ENCODE measurements at regions not wholly inside any gene's neighbourhood (a gene's known extent, or its start where the extent isn't known, plus 50 kb on each side); places are given as distances from the start of the nearest gene placed in this dataset.

GRCh38 chr6:81049425-81050042, 702.9 kb downstream of the TENT5A start:
- H3K4me2 ChIP-seq (ENCODE audit: low read length) = no peak overlapping the region
- no peaks in the 10 kb centered on the region for H3K9me3 ChIP-seq (ENCODE audit: low read length)
- TF ChIP-seq CTCF (IDR thresholded peaks at IDR 0.05; ENCODE audit: low read length) (no peak), EZH2 (IDR thresholded peaks at IDR 0.05; ENCODE audit: borderline replicate concordance, low read length) (no peak)
- no peaks in the 10 kb centered on the region for H3K9me2 ChIP-seq (ENCODE audit: low read depth, low read length)
- no peaks in the 10 kb centered on the region for H3K79me2 ChIP-seq (ENCODE audit: insufficient read depth, low read length)
- no peaks in the 10 kb centered on the region for H3K4me1 ChIP-seq (ENCODE audit: insufficient read depth, low read length, severe bottlenecking)
- H2AFZ ChIP-seq (ENCODE audit: low read length) = no peak overlapping the region
- H4K20me1 ChIP-seq (ENCODE audit: insufficient read depth, low read length) = no peaks in the 10 kb centered on the region
- no peaks in the 10 kb centered on the region for H3K27me3 ChIP-seq (ENCODE audit: insufficient read depth, low read length)
- H3K9ac ChIP-seq (ENCODE audit: low read length) = no peak overlapping the region
- no peak overlapping the region for H3K4me3 ChIP-seq (ENCODE audit: low read depth, low read length, poor library complexity, severe bottlenecking)
- no peaks in the 10 kb centered on the region for H3F3A ChIP-seq (ENCODE audit: insufficient read depth, low read length)
- no peak overlapping the region for H3K27ac ChIP-seq (ENCODE audit: low read depth, low read length, poor library complexity, severe bottlenecking)
- no peaks in the 10 kb centered on the region for H3K36me3 ChIP-seq (ENCODE audit: insufficient read depth, low read length)

- TF ChIP-seq EZH2 (IDR thresholded peaks at IDR 0.05; ENCODE audit: borderline replicate concordance, low read length) (no peak), CTCF (IDR thresholded peaks at IDR 0.05; ENCODE audit: low read length) (no peak)
These were observed 721.1 kb downstream of the TENT5A start for GRCh38 chr6:81031416-81031815.

GRCh38 chr6:81026041-81026553, 726.4 kb downstream of the TENT5A start:
- Histone ChIP-seq H3K9me2 (ENCODE audit: low read depth, low read length) (no peaks in the 10 kb centered on the region), H3K4me1 (ENCODE audit: insufficient read depth, low read length, severe bottlenecking) (no peaks in the 10 kb centered on the region), H3K36me3 (ENCODE audit: insufficient read depth, low read length) (no peaks in the 10 kb centered on the region), H3K4me2 (ENCODE audit: low read length) (no peak overlapping the region), H3K79me2 (ENCODE audit: insufficient read depth, low read length) (no peaks in the 10 kb centered on the region), H3K27ac (ENCODE audit: low read depth, low read length, poor library complexity, severe bottlenecking) (no peak overlapping the region), H3F3A (ENCODE audit: insufficient read depth, low read length) (no peaks in the 10 kb centered on the region), H3K9ac (ENCODE audit: low read length) (no peak overlapping the region), H2AFZ (ENCODE audit: low read length) (no peak overlapping the region), H3K9me3 (ENCODE audit: low read length) (peaks cover 5% of the 10 kb centered on the region; the same call in 1 of the 2 replicates), H3K4me3 (ENCODE audit: low read depth, low read length, poor library complexity, severe bottlenecking) (no peak overlapping the region), H4K20me1 (ENCODE audit: insufficient read depth, low read length) (no peaks in the 10 kb centered on the region), H3K27me3 (ENCODE audit: insufficient read depth, low read length) (no peaks in the 10 kb centered on the region)
- TF ChIP-seq CTCF (IDR thresholded peaks at IDR 0.05; ENCODE audit: low read length) (no peak), EZH2 (IDR thresholded peaks at IDR 0.05; ENCODE audit: borderline replicate concordance, low read length) (no peak)

More at GRCh38 chr6:81031416-81031815, 721.1 kb downstream of the TENT5A start:
- Histone ChIP-seq H3K4me1 (ENCODE audit: insufficient read depth, low read length, severe bottlenecking) (no peaks in the 10 kb centered on the region), H3K79me2 (ENCODE audit: insufficient read depth, low read length) (no peaks in the 10 kb centered on the region), H3K9me3 (ENCODE audit: low read length) (no peaks in the 10 kb centered on the region), H3K4me2 (ENCODE audit: low read length) (no peak overlapping the region), H3K36me3 (ENCODE audit: insufficient read depth, low read length) (no peaks in the 10 kb centered on the region), H3K9me2 (ENCODE audit: low read depth, low read length) (no peaks in the 10 kb centered on the region), H3K9ac (ENCODE audit: low read length) (no peak overlapping the region), H3K27me3 (ENCODE audit: insufficient read depth, low read length) (no peaks in the 10 kb centered on the region), H3K4me3 (ENCODE audit: low read depth, low read length, poor library complexity, severe bottlenecking) (no peak overlapping the region), H4K20me1 (ENCODE audit: insufficient read depth, low read length) (no peaks in the 10 kb centered on the region), H3F3A (ENCODE audit: insufficient read depth, low read length) (no peaks in the 10 kb centered on the region), H3K27ac (ENCODE audit: low read depth, low read length, poor library complexity, severe bottlenecking) (no peak overlapping the region), H2AFZ (ENCODE audit: low read length) (no peak overlapping the region)

Measured in OCI-LY1 (cell line).